ENCODE measurements at regions not wholly inside any gene's neighbourhood (a gene's known extent, or its start where the extent isn't known, plus 50 kb on each side); places are given as distances from the start of the nearest gene placed in this dataset.

GRCh38 chr7:45495618-45496017 lies 78.5 kb upstream of the ADCY1 start:
- TF ChIP-seq CTCF (IDR thresholded peaks at IDR 0.05) (no peak), POLR2A (IDR thresholded peaks at IDR 0.05) (no peak)
